ENCODE measurements at regions not wholly inside any gene's neighbourhood (a gene's known extent, or its start where the extent isn't known, plus 50 kb on each side); places are given as distances from the start of the nearest gene placed in this dataset.

DNA sequence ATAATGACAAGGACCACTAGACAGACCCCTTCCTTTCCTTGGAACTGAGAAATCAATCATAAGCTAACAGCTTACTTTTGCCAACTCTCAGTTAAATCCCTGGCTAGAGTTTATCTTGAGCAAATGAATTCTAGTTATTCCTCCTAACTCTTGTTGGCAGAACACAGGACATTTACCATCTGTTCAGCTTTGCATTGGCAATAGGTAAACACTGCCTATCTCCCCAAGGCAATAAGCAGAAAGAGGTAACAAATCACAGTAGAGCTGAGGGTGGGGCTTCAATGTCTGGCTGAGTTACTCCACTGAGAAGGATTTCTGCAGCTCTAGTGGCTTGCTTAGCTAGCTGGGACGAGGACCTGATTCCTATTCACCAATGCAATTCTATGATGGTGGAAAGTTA is 503.3 kb upstream of the GRIA1 start:
- Histone ChIP-seq H3K27ac (ENCODE audit: low read length) (no peak overlapping the region), H3K4me1 (ENCODE audit: control insufficient read depth in 1 of 2, extremely low read depth in 1 of 2, insufficient read depth in 2 of 2, low read length in 2 of 2) (no peaks in the 10 kb centered on the region), H3K27me3 (replicated peaks in 1 of 2; ENCODE audit: control insufficient read depth in 2 of 2, extremely low read depth in 1 of 2, insufficient read depth in 2 of 2, low read length in 1 of 2) (no peaks in the 10 kb centered on the region), H3K36me3 (ENCODE audit: control insufficient read depth in 2 of 2, extremely low read depth in 1 of 2, insufficient read depth in 1 of 2, low read length in 1 of 2) (no peaks in the 10 kb centered on the region), H3K4me3 (ENCODE audit: control insufficient read depth in 1 of 2, extremely low read depth in 1 of 2, low read length in 1 of 2) (no peak overlapping the region), H3K9me3 (peaks cover under 1% of the 10 kb centered on the region)
- Mint-ChIP-seq H3K27ac (no peak overlapping the region), H3K27me3 (no peaks in the 10 kb centered on the region), H3K9me3 (peaks cover 4 to 22% (median 10%) of the 10 kb centered on the region in 3 donors), H3K36me3 (no peaks in the 10 kb centered on the region), H3K4me3 (no peak overlapping the region), H3K4me1 (no peaks in the 10 kb centered on the region)
- ChIA-PET POLR2A (no interaction called here), CTCF (interaction anchor here in 1 of 2 donors (0.6 kb wide), 1 partner anchor 608 kb away, joined by 3 read pairs; no protein-coding TSS in a partner anchor)
- WGBS (ENCODE audit: insufficient coverage), result no CpG with 5 or more reads among the region's 1 CpG
- no peak for DNase-seq
- ATAC-seq (replicated peaks in 1 of 4), result no peak

DNA sequence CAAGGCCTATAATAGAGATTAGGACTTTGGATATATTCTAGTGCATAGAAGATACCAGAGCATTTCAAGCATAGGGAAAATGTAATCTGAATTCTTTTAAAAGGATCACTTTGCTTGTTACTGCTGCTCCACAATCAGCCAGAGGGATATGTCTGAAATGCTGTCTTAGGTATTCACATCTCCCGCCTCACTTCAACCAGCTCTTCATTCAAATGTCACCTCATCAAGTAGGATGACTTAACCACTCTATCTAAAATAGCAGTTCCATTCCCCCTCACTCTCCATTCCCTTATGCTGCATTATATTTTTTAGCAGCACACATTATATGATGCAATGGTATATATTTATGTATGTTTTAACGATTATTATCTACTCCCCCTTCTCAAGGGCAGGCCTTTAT is 500.3 kb upstream of the GRIA1 start:
- Histone ChIP-seq H3K27ac (ENCODE audit: low read length) (no peak overlapping the region), H3K36me3 (ENCODE audit: control insufficient read depth in 2 of 2, extremely low read depth in 1 of 2, insufficient read depth in 1 of 2, low read length in 1 of 2) (no peaks in the 10 kb centered on the region), H3K27me3 (replicated peaks in 1 of 2; ENCODE audit: control insufficient read depth in 2 of 2, extremely low read depth in 1 of 2, insufficient read depth in 2 of 2, low read length in 1 of 2) (no peaks in the 10 kb centered on the region), H3K4me3 (ENCODE audit: control insufficient read depth in 1 of 2, extremely low read depth in 1 of 2, low read length in 1 of 2) (no peak overlapping the region), H3K4me1 (ENCODE audit: control insufficient read depth in 1 of 2, extremely low read depth in 1 of 2, insufficient read depth in 2 of 2, low read length in 2 of 2) (no peaks in the 10 kb centered on the region), H3K9me3 (no peaks in the 10 kb centered on the region)
- ChIA-PET CTCF (no interaction called here), POLR2A (no interaction called here)
- Mint-ChIP-seq H3K36me3 (no peaks in the 10 kb centered on the region), H3K4me1 (no peaks in the 10 kb centered on the region), H3K27ac (no peak overlapping the region), H3K27me3 (no peaks in the 10 kb centered on the region), H3K9me3 (peaks cover 0 to 18% (median 6%) of the 10 kb centered on the region in 3 donors), H3K4me3 (no peak overlapping the region)
- DNase-seq (no peak), ATAC-seq (replicated peaks in 1 of 4) (no peak)
- no CpG with 5 or more reads among the region's 2 CpGs for WGBS (ENCODE audit: insufficient coverage)

- Histone ChIP-seq H3K9me3 (no peaks in the 10 kb centered on the region), H3K27me3 (replicated peaks in 1 of 2; ENCODE audit: control insufficient read depth in 2 of 2, extremely low read depth in 1 of 2, insufficient read depth in 2 of 2, low read length in 1 of 2) (no peaks in the 10 kb centered on the region), H3K4me3 (ENCODE audit: control insufficient read depth in 1 of 2, extremely low read depth in 1 of 2, low read length in 1 of 2) (no peak overlapping the region), H3K27ac (ENCODE audit: low read length) (no peak overlapping the region), H3K36me3 (ENCODE audit: control insufficient read depth in 2 of 2, extremely low read depth in 1 of 2, insufficient read depth in 1 of 2, low read length in 1 of 2) (no peaks in the 10 kb centered on the region), H3K4me1 (ENCODE audit: control insufficient read depth in 1 of 2, extremely low read depth in 1 of 2, insufficient read depth in 2 of 2, low read length in 2 of 2) (no peaks in the 10 kb centered on the region)
- ChIA-PET CTCF (no interaction called here), POLR2A (no interaction called here)
- no peak for ATAC-seq (replicated peaks in 1 of 4)
- Mint-ChIP-seq H3K36me3 (no peaks in the 10 kb centered on the region), H3K27me3 (no peaks in the 10 kb centered on the region), H3K27ac (no peak overlapping the region), H3K9me3 (peaks cover 0 to 18% (median 6%) of the 10 kb centered on the region in 3 donors), H3K4me1 (no peaks in the 10 kb centered on the region), H3K4me3 (no peak overlapping the region)
- no peak for DNase-seq
- no CpG with 5 or more reads among the region's 2 CpGs for WGBS (ENCODE audit: insufficient coverage)
These were observed 499.8 kb upstream of the GRIA1 start for GRCh38 chr5:152990649-152991048.

DNA sequence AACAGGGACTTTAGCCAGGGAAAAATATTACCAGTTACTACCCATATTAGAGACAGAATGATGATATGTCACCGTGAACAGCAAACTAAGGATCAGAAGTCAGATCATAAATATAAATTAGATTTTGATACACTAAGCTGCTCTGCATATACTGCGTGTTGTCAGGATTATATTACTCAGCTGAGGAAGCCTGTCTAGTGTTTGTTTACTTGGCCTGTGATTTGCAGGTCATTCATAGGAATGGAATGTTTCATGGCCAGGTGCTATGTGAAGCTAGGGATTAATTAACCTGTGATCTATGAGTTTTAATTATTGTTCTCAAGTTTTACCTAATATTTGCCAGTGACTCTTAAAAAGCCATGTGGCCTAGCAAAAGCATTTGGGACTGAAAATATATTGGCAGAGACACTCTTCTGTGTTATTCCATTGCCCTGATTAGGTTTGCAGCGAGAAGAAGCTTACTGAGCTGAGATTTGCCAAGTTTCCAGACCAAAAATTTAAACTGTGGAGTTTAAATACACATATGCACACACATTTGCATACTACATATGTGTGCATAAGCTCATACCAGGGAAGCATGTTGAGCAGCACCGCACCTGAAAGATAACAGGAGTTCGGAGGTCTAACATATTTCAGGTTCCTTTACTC is 496.3 kb upstream of the GRIA1 start:
- DNase-seq, result no peak
- Histone ChIP-seq H3K9me3 (no peaks in the 10 kb centered on the region), H3K4me1 (ENCODE audit: control insufficient read depth in 1 of 2, extremely low read depth in 1 of 2, insufficient read depth in 2 of 2, low read length in 2 of 2) (no peaks in the 10 kb centered on the region), H3K36me3 (ENCODE audit: control insufficient read depth in 2 of 2, extremely low read depth in 1 of 2, insufficient read depth in 1 of 2, low read length in 1 of 2) (no peaks in the 10 kb centered on the region), H3K4me3 (ENCODE audit: control insufficient read depth in 1 of 2, extremely low read depth in 1 of 2, low read length in 1 of 2) (no peak overlapping the region), H3K27ac (ENCODE audit: low read length) (no peak overlapping the region), H3K27me3 (replicated peaks in 1 of 2; ENCODE audit: control insufficient read depth in 2 of 2, extremely low read depth in 1 of 2, insufficient read depth in 2 of 2, low read length in 1 of 2) (no peaks in the 10 kb centered on the region)
- WGBS (ENCODE audit: insufficient coverage), result 58% methylated on average over 2 of the region's 5 CpGs
- ChIA-PET POLR2A (no interaction called here), CTCF (no interaction called here)
- Mint-ChIP-seq H3K27me3 (no peaks in the 10 kb centered on the region), H3K4me1 (no peaks in the 10 kb centered on the region), H3K27ac (no peak overlapping the region), H3K36me3 (no peaks in the 10 kb centered on the region), H3K9me3 (peaks cover 0 to 9% (median 3%) of the 10 kb centered on the region in 3 donors), H3K4me3 (no peak overlapping the region)
- no peak for ATAC-seq (replicated peaks in 1 of 4)

DNA sequence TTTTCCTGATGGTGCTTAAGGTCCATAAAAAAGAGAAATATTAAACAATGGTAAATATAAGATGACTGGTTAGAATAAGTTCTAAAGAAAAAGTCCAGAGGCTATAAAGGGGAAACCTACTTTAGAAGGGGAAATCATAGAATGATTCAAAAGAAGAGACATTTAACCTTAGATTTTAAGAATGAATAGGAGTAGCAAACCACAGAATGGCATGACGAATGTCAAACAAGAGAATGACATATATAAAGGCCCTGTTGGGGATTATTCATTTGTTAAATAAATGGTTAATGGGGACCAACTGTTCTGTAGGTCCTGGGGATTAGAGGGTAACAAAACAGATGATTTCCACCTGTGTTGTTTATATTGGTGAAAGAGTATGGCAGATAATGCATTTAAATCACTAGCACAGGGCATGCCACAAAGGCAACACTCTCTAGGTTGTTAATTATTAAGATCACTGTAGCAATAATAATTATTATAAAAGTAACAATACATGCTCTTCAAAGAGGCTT is 495.2 kb upstream of the GRIA1 start:
- Histone ChIP-seq H3K36me3 (ENCODE audit: control insufficient read depth in 2 of 2, extremely low read depth in 1 of 2, insufficient read depth in 1 of 2, low read length in 1 of 2) (no peaks in the 10 kb centered on the region), H3K9me3 (no peaks in the 10 kb centered on the region), H3K27ac (ENCODE audit: low read length) (no peak overlapping the region), H3K27me3 (replicated peaks in 1 of 2; ENCODE audit: control insufficient read depth in 2 of 2, extremely low read depth in 1 of 2, insufficient read depth in 2 of 2, low read length in 1 of 2) (no peaks in the 10 kb centered on the region), H3K4me1 (ENCODE audit: control insufficient read depth in 1 of 2, extremely low read depth in 1 of 2, insufficient read depth in 2 of 2, low read length in 2 of 2) (no peaks in the 10 kb centered on the region), H3K4me3 (ENCODE audit: control insufficient read depth in 1 of 2, extremely low read depth in 1 of 2, low read length in 1 of 2) (no peak overlapping the region)
- POLR2A ChIA-PET, result no interaction called here
- CTCF ChIA-PET, result no interaction called here
- Mint-ChIP-seq H3K36me3 (no peaks in the 10 kb centered on the region), H3K9me3 (peaks cover 1 to 9% (median 3%) of the 10 kb centered on the region in 3 donors), H3K4me1 (no peaks in the 10 kb centered on the region), H3K4me3 (no peak overlapping the region), H3K27ac (no peak overlapping the region), H3K27me3 (no peaks in the 10 kb centered on the region)
- 13% methylated on average over 1 of the region's 1 CpG for whole genome bisulfite sequencing (ENCODE audit: insufficient coverage)
- no peak for DNase-seq
- ATAC-seq (replicated peaks in 1 of 4), result no peak

GRCh38 chr5:153005711-153006110 is 484.8 kb upstream of the GRIA1 start:
- ChIA-PET CTCF (no interaction called here), POLR2A (no interaction called here)
- WGBS (ENCODE audit: insufficient coverage), result 89% methylated on average over 2 of the region's 2 CpGs
- ATAC-seq (replicated peaks in 1 of 4), result no peak
- Mint-ChIP-seq H3K27ac (no peak overlapping the region), H3K4me1 (no peaks in the 10 kb centered on the region), H3K27me3 (no peaks in the 10 kb centered on the region), H3K9me3 (peaks cover 9 to 39% (median 19%) of the 10 kb centered on the region in 3 donors), H3K4me3 (no peak overlapping the region), H3K36me3 (no peaks in the 10 kb centered on the region)
- no peak for DNase-seq
- H3K9me3 ChIP-seq, result no peaks in the 10 kb centered on the region
- H3K4me3 ChIP-seq (ENCODE audit: control insufficient read depth in 1 of 2, extremely low read depth in 1 of 2, low read length in 1 of 2), result no peak overlapping the region
- no peak overlapping the region for H3K27ac ChIP-seq (ENCODE audit: low read length)
- H3K4me1 ChIP-seq (ENCODE audit: control insufficient read depth in 1 of 2, extremely low read depth in 1 of 2, insufficient read depth in 2 of 2, low read length in 2 of 2), result no peaks in the 10 kb centered on the region
- H3K27me3 ChIP-seq (replicated peaks in 1 of 2; ENCODE audit: control insufficient read depth in 2 of 2, extremely low read depth in 1 of 2, insufficient read depth in 2 of 2, low read length in 1 of 2), result no peaks in the 10 kb centered on the region
- H3K36me3 ChIP-seq (ENCODE audit: control insufficient read depth in 2 of 2, extremely low read depth in 1 of 2, insufficient read depth in 1 of 2, low read length in 1 of 2), result no peaks in the 10 kb centered on the region

DNA sequence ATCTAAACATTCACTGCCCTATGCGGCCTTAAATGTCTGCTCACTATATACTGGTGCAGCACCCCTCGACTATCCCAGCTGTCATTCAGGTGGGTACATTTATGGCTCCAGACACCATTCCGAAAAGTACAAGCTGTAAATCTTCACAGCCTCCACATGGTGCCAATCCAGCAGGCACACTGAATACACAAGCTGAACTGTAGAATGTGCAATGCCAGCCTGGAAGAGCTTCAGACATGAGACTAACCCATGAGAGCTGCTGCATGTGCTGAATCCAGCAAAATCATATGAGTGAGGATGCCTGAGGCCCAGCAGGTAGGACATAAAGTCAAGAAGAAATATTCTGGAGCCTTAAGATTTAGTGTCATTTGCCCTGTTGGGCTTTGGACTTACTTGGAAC is 483.8 kb upstream of the GRIA1 start:
- H3K36me3 Mint-ChIP-seq, result no peaks in the 10 kb centered on the region
- no peak for DNase-seq
- no peak overlapping the region for H3K4me3 Mint-ChIP-seq
- H3K27ac ChIP-seq (ENCODE audit: low read length), result no peak overlapping the region
- H3K9me3 Mint-ChIP-seq, result peaks cover 12 to 41% (median 20%) of the 10 kb centered on the region in 3 donors
- H3K4me3 ChIP-seq (ENCODE audit: control insufficient read depth in 1 of 2, extremely low read depth in 1 of 2, low read length in 1 of 2), result no peak overlapping the region
- no peaks in the 10 kb centered on the region for H3K27me3 ChIP-seq (replicated peaks in 1 of 2; ENCODE audit: control insufficient read depth in 2 of 2, extremely low read depth in 1 of 2, insufficient read depth in 2 of 2, low read length in 1 of 2)
- WGBS (ENCODE audit: insufficient coverage), result 92% methylated on average over 3 of the region's 3 CpGs
- H3K9me3 ChIP-seq, result no peaks in the 10 kb centered on the region
- ATAC-seq (replicated peaks in 1 of 4), result no peak
- no peaks in the 10 kb centered on the region for H3K4me1 Mint-ChIP-seq
- no peaks in the 10 kb centered on the region for H3K36me3 ChIP-seq (ENCODE audit: control insufficient read depth in 2 of 2, extremely low read depth in 1 of 2, insufficient read depth in 1 of 2, low read length in 1 of 2)
- POLR2A ChIA-PET, result no interaction called here
- no peak overlapping the region for H3K27ac Mint-ChIP-seq
- CTCF ChIA-PET, result no interaction called here
- H3K4me1 ChIP-seq (ENCODE audit: control insufficient read depth in 1 of 2, extremely low read depth in 1 of 2, insufficient read depth in 2 of 2, low read length in 2 of 2), result no peaks in the 10 kb centered on the region
- no peaks in the 10 kb centered on the region for H3K27me3 Mint-ChIP-seq
